Ishikawa (cell line): ENCODE measurements at regions not wholly inside any gene's neighbourhood (a gene's known extent, or its start where the extent isn't known, plus 50 kb on each side); places are given as distances from the start of the nearest gene placed in this dataset.

Experiments used
- CEBPB ChIP-seq: IDR thresholded peaks from 2 replicates; pipeline ENCODE4 v1.6.1; 2012
- CREB1 ChIP-seq: IDR thresholded peaks from 2 replicates; pipeline ENCODE4 v1.6.1; 2012; ENCODE audit warnings: low read depth
- EGR1 ChIP-seq: IDR thresholded peaks from 2 replicates; pipeline ENCODE4 v1.6.1; 2012
- EP300 ChIP-seq: IDR thresholded peaks from 2 replicates; pipeline ENCODE4 v1.6.1; 2012; ENCODE audit warnings: borderline replicate concordance
- FOXM1 ChIP-seq: IDR thresholded peaks from 2 replicates; pipeline ENCODE4 v1.6.1; 2012; ENCODE audit warnings: low read depth, borderline replicate concordance
- MAX ChIP-seq: IDR thresholded peaks from 2 replicates; pipeline ENCODE4 v1.6.1; 2012
- NFIC ChIP-seq: IDR thresholded peaks from 2 replicates; pipeline ENCODE4 v1.6.1; 2012
- RAD21 ChIP-seq: IDR thresholded peaks from 2 replicates; pipeline ENCODE4 v1.6.1; 2012; ENCODE audit warnings: low read depth
- TAF1 ChIP-seq: IDR thresholded peaks from 2 replicates; pipeline ENCODE4 v1.6.1; 2012; ENCODE audit warnings: low read depth, mild to moderate bottlenecking
- TCF12 ChIP-seq: IDR thresholded peaks from 2 replicates; pipeline ENCODE4 v1.6.1; 2012; ENCODE audit warnings: low read depth
- TEAD4 ChIP-seq: IDR thresholded peaks from 2 replicates; pipeline ENCODE4 v1.6.1; 2012
- USF1 ChIP-seq: IDR thresholded peaks from 2 replicates; pipeline ENCODE4 v1.6.1; 2012
- YY1 ChIP-seq: IDR thresholded peaks from 2 replicates; pipeline ENCODE4 v1.6.1; 2012; ENCODE audit warnings: low read depth
- ZBTB7A ChIP-seq: IDR thresholded peaks from 2 replicates; pipeline ENCODE4 v1.6.1; 2012; ENCODE audit warnings: low read depth
- TF ChIP-seq, protein P1 (sequence below): IDR thresholded peaks from 2 replicates; pipeline ENCODE4 v1.6.1; 2012; ENCODE audit warnings: low read depth, mild to moderate bottlenecking

- no peak for TF ChIP-seq YY1
- TF ChIP-seq ZBTB7A: no peak
- no peak for TF ChIP-seq FOXM1
- no peak for TF ChIP-seq EGR1
- TF ChIP-seq TEAD4: no peak
- no peak for TF ChIP-seq MAX
Measured at GRCh38 chr7:123296965-123297364, 97.2 kb upstream of the SLC13A1 start.

DNA sequence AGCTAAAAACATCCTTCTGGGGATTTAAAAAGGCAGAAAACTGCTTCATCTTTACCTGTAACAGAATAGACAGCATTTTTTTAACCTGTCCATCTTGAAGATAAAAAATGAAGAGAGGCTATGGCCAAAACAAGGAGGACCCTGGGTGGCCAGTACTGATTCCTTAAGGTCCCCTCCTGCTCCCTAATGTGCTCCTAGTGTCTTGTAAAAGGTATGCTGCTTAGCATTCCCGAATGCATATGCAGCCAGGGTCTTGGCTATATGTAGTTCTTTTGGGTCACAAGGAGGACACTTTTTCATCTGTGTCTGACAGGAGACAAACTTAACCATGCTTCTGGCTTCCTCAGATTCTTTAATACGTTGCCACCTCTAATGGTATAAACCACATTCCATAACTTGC is 93.9 kb upstream of the SLC13A1 start:
- TF ChIP-seq FOXM1 (no peak), TCF12 (no peak), EP300 (no peak), USF1 (no peak), CEBPB (no peak), MAX (no peak), YY1 (no peak), TEAD4 (no peak), TAF1 (no peak), ZBTB7A (no peak), CREB1 (no peak), NFIC (no peak), EGR1 (no peak)
- TF ChIP-seq, protein P1, sequence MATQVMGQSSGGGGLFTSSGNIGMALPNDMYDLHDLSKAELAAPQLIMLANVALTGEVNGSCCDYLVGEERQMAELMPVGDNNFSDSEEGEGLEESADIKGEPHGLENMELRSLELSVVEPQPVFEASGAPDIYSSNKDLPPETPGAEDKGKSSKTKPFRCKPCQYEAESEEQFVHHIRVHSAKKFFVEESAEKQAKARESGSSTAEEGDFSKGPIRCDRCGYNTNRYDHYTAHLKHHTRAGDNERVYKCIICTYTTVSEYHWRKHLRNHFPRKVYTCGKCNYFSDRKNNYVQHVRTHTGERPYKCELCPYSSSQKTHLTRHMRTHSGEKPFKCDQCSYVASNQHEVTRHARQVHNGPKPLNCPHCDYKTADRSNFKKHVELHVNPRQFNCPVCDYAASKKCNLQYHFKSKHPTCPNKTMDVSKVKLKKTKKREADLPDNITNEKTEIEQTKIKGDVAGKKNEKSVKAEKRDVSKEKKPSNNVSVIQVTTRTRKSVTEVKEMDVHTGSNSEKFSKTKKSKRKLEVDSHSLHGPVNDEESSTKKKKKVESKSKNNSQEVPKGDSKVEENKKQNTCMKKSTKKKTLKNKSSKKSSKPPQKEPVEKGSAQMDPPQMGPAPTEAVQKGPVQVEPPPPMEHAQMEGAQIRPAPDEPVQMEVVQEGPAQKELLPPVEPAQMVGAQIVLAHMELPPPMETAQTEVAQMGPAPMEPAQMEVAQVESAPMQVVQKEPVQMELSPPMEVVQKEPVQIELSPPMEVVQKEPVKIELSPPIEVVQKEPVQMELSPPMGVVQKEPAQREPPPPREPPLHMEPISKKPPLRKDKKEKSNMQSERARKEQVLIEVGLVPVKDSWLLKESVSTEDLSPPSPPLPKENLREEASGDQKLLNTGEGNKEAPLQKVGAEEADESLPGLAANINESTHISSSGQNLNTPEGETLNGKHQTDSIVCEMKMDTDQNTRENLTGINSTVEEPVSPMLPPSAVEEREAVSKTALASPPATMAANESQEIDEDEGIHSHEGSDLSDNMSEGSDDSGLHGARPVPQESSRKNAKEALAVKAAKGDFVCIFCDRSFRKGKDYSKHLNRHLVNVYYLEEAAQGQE: no peak

DNA sequence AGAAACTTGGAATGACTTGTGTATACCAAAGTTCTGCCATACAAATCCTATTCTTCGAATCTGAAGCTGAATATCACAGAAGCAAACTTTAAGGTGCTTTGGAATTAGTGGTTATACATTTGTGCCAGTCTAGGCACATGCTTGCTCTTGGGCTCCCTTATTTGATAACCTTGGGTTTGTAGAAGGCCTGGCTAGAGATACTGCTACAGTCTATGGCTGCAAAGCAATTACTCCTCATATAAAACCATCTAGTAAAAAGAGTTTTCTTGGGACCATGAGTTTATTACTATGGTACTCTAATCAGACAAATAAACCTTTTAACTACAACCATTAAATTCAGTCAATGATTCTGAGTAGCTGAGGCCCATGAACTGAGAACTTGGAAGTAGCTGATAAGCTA is 92.5 kb upstream of the SLC13A1 start:
- TF ChIP-seq EP300 (no peak), CREB1 (no peak), RAD21 (no peak), TCF12 (no peak), USF1 (no peak), NFIC (no peak)
- TF ChIP-seq, protein P1: no peak

- no peak for TF ChIP-seq CEBPB
- TF ChIP-seq, protein P1: no peak
- TF ChIP-seq NFIC: no peak
- no peak for TF ChIP-seq TAF1
- no peak for TF ChIP-seq RAD21
- no peak for TF ChIP-seq CREB1
- no peak for TF ChIP-seq EGR1
- TF ChIP-seq YY1: no peak
- no peak for TF ChIP-seq EP300
- TF ChIP-seq USF1: no peak
Measured at GRCh38 chr7:123289200-123289599, 89.4 kb upstream of the SLC13A1 start.

GRCh38 chr7:123285076-123285700 is 85.4 kb upstream of the SLC13A1 start:
- TF ChIP-seq CREB1: no peak
- TF ChIP-seq TCF12: no peak
- no peak for TF ChIP-seq TAF1
- no peak for TF ChIP-seq EGR1
- TF ChIP-seq, protein P1: no peak
- TF ChIP-seq YY1: no peak
- no peak for TF ChIP-seq NFIC
- no peak for TF ChIP-seq TEAD4
- TF ChIP-seq EP300: no peak
- TF ChIP-seq CEBPB: no peak
- no peak for TF ChIP-seq ZBTB7A
- TF ChIP-seq USF1: no peak
- no peak for TF ChIP-seq FOXM1
- TF ChIP-seq RAD21: no peak
- no peak for TF ChIP-seq MAX
